Tibial nerve (tissue), 4 donors: ENCODE measurements at regions not wholly inside any gene's neighbourhood (a gene's known extent, or its start where the extent isn't known, plus 50 kb on each side); places are given as distances from the start of the nearest gene placed in this dataset.

ENCODE experiments used
- CTCF ChIP-seq, 5 experiments: fragments of 200-600 bp in 3 of 5; fragments of 450-650 bp in 2 of 5; sonication (generic) in 3 of 5; IDR thresholded peaks; one replicate each; pipeline ENCODE4 v1.5.1; 2016 to 2019; ENCODE audit warnings: antibody characterized with exemption in 5 of 5, mild to moderate bottlenecking in 3 of 5, moderate library complexity in 2 of 5
- EP300 ChIP-seq, 2 donors: sonication (generic); formaldehyde crosslinking; IDR thresholded peaks; one replicate each; pipeline ENCODE4 v1.6.1; 2017; ENCODE audit warnings: antibody characterized with exemption in 2 of 2, mild to moderate bottlenecking in 1 of 2
- POLR2A ChIP-seq, 2 donors: fragments of 450-650 bp; IDR thresholded peaks; one replicate each; pipeline ENCODE4 v1.6.1; 2017; ENCODE audit warnings: antibody characterized with exemption in 2 of 2, mild to moderate bottlenecking in 2 of 2, moderate library complexity in 2 of 2

GRCh38 chr13:88651531-88651930 is 980.4 kb downstream of the SLITRK5 start:
- TF ChIP-seq CTCF (IDR thresholded peaks at IDR 0.05) (no peak), POLR2A (IDR thresholded peaks at IDR 0.05) (no peak), EP300 (IDR thresholded peaks at IDR 0.05) (no peak)
